ENCODE measurements at regions not wholly inside any gene's neighbourhood (a gene's known extent, or its start where the extent isn't known, plus 50 kb on each side); places are given as distances from the start of the nearest gene placed in this dataset.
A peak's percentile ranks its signal among the peaks of the same experiment; 100 is the strongest.

DNA sequence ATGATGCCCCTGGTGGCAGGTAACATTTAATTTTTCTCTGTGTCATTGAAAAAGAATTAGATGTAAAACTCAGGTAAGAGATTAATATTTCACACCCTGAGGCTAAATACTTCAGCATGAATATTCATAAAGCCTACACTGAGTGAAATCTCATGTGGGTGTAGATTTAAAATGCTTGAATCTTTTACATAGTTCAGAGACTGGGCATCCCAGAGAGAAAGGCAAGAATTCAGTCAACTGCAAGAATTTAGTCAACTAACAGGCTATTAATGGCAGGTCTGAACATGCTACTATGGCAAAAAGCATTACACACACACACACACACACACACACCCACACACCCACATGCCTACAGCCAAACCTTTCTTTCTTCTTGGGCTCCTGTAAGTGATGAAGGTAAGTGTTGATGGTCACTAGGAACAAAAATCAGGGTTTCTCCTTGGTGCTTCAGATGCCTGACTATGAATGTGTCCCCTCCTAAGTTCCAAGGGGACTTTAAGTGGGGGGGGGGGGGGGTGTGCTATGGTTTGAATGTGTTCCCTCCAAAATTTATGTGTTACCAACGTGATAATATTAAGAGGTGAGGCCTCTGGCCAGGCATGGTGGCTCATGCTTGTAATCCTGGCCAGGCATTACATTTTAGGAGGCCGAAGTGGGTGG, 63.7 kb upstream of the PSMD7 start:
- no peak for DNase-seq

DNA sequence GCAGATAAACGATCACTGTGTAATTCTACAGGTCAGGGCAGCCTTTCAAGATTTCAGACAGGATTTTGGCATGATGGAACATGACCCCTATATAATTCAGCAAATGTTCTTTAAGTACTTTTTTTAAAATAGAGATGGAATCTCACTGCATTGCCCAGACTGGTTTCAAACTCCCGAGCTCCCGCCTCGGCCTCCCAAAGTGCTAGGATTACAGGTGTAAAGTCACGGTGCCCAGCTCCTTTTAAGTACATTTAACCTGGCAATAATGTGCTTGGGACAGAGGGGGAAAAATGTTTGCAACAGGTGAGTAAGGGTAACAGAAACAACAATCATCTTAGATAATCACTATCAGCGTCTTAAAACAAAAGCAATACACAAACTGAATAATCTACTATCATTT, 66.5 kb upstream of the PSMD7 start:
- no peak for DNase-seq

DNA sequence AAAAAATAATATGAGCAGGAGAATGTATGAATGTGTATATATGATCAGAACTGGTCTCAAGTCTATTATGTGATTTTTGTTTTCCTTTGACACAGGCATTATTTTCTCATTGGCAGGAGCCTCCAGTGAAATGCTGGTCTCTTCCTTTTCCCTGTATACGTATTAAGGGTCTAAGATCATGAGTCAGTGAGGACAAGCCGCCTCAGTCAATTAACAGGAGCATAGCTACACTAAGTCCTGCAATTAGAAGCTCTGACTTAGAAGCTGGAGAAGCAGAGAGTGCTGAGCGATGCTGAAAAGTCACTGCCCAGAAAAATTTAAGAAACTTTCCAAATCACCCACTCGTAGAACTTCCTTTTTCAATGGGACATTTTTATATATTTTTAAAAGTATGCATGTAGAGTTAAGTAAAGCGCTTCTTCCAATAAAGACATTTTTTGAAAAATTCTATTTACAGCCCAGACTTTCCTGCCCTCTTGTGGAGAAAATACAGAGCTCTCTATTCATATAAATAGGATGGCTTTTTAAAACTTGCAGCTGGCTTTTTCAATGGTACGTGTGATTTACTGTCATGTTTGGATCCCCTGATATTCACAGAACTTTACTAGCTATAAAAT, 70.2 kb upstream of the PSMD7 start:
- DNase-seq, result no peak

DNA sequence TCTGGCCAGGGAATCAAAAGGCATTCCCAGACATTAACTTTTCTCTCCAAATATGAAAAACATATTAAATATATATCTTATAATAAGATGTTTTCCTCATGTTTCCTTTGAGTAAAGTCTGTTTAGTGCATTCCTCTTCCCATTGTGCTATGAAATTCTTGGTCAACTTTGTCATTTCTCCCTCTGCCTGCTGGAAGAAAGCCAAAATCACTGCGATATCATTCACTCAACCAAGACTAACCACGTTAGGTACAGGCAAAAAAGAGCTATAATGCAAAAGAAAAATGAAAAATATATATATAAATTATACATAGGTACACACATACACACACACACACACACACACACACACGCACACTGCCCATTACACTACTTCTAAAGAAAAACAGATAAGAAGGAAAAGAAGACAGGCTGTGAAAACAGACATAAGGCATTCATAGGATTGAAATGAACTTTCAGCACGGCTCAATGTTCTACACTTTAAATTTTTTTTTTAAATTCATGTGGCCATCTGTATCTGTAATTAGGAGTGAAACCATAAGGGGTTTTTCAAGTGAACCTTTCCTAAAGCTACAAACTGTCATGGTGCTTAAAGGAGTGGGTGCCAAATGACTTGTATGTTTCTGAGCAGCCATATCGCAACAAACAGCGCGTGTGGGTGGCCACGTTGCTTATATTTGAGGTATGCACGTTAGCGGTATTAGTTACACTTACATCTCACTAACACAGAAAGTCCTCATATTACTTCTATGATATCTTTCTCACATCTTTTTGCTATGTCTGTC, 71.6 kb upstream of the PSMD7 start:
- no peak for DNase-seq

DNA sequence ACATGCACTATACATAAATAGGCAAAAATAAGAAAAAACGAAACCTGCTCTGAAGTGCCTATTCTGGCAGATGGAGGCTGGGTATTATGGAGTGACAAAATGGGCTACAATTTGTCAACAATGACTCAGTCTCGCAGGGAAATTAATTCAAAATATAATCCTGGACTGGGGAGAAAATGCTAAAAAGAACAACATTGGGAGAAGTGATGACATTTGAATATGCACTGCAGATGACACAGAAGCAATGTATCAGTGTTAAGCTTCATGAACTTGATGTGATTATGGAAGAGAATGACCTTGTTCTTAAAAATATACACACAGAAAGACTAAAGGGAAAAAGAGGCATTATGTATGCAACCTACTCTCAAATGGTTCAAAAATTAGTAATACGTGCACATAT, 74.8 kb upstream of the PSMD7 start:
- no peak for DNase-seq

DNA sequence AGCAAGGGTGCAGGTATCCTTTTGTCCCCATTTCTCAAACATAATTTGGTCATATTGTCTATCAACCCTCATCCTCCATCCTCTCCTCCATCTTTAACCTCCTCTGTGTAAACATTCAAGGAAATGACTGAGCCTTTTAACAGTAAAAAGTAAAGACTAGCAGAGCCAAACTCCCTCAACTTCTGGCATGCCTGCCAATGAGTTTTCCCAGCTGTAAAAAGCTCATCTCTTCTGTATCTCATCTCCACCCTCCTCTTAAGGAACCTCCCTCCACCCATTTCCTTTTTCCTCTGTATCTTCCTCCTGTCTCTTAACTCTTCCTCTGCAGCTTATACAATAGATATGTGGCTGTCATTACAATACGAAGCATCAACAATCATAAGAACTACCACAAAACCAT, 76.9 kb upstream of the PSMD7 start:
- no peak for DNase-seq

DNA sequence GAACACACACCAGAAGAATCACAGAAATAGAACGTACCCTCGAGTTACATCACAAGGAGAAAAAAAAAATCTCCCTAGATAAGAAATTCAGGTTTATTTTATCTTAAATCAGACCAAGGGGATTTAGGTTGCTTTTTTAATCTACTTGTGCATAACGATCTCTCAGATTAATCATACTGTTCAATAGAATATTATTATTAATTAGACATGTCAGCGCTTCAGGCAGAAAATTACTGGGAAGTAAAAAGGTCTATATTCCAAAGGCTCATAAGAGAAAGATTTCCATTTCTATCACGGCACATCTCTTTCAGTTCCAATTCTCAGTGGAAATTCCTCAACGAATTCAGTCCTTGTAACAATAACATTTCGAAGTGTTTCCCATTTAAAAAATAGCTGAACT, 77.7 kb upstream of the PSMD7 start:
- DNase-seq, result no peak

DNA sequence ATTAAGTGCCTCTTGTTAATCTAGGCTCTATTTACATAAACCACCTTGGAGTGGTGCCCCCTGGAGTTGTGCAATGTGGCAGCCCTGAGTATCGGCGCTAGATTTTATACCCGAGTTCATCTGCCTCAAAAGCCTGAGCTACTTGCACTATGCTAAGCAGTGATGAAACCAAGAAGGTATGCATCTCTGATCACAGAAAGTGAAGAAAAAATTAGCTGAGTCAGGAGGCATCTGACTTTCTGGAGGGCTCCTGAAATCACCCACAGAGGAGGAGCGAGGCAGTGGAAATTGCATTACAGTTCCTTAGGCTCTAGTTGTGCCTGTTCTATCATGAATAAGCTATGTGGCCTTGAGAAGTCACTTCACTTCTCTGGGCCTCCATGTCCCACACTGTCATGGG, 80.3 kb upstream of the PSMD7 start:
- peak; percentile 1 for DNase-seq

DNA sequence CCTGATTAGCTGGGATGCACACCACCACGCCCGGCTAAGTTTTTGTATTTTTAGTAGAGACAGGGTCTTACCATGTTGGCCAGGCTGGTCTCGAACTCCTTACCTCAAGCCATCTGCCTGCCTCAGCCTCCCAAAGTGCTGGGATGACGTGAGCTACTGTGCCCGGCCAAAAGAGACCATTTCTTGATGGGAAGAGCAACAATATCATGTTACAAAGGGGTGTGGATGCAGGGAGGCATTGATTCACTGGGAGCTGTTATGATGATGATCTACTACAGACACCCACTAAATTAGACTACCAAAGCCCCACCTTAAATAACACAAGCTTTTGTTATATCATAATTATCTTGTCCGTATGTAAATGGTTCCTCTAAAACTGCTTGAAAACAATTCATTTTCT, 81.4 kb upstream of the PSMD7 start:
- DNase-seq, result no peak

DNA sequence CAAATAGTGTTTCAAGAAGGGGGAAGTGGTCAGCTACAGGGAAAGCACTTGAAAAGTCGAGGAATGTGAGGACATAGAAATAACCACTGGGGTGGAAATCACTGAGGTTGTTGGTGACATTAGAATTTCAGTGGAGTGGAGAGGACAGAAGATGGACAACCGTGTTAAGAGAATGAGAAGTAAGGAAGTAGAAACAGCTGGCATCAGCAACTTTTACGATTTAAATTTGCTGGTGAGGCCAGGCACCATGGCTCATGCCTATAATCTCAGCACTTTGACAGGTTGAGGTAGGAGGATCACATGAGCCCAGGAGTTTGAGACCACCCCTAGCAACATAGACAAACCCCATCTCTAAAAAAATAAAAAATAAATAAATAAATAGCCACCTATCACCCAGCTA, 83.2 kb upstream of the PSMD7 start:
- no peak for DNase-seq

DNA sequence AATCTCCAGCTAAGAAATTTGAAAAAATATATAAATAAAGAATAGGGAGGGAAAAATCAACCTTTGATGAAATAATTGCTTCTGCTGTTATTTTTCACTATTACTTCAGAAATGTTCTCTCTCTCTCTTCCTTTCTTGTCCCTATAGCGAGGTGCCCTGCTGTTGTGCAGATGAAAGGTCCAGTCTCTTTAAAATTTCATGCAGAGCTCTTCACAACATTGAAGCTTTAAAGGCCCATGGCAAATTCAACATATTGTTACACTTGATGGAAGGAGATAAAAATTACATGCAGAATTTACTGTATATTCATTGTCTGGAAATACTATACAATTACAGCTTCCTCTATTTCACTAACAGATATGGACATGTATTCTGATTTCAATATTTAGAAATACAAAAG, 86.4 kb upstream of the PSMD7 start:
- no peak for DNase-seq

DNA sequence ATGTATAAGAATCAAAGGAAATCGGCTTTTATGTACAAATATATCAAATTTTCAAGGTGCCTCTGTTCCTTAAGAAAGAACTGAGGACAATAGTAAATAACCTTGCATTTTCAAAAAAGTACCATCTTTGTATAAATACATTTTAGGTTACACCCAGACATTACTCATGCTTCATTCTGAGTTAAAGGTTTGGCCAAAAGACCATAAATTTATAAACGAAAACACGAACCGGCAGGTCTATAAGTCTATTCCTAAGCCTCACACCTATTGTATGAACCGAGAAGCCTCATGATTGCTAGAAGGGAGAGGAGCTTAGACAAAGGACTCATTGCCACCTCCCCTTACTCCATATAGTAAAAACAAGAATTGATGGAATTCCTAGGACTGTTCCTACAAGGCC, 94.6 kb upstream of the PSMD7 start:
- DNase-seq, result no peak

DNA sequence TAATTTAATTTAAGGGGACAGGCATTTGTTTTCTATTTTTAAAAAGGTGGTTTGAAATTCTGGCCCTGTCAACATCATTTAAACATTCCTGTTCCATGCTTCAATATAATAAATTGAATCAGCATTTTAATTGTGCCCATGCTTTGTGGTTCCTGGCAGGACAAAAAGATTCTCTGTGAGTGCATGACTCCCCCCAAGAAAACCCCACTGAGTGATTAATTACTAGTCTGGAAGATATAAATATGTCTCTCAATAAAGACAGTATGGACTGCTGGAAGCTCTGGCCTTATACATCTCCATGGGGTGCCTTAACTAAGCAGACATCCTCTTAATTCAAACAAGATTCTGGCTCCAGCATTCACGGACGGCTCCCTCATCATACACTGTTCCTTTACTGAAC, 95.0 kb upstream of the PSMD7 start:
- DNase-seq, result no peak

DNA sequence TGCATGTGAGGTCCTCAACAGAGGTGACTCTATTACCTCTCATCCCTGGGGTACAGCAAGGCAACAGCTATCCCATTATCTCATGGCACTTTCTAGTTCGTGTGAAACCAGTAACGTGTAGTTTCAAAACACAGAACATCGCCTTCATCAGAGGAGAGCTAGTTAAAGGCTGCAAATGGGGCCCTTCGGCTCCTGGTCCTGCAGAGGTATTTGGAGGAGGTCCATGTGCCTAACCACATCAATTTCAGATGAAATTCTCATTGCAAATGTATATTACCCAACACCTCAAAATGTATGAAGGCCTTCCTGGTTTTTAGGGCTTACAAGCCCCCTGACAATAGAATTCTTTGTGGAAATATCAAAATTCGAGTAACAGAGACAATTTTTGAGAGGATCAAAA, 95.7 kb upstream of the PSMD7 start:
- DNase-seq, result no peak

DNA sequence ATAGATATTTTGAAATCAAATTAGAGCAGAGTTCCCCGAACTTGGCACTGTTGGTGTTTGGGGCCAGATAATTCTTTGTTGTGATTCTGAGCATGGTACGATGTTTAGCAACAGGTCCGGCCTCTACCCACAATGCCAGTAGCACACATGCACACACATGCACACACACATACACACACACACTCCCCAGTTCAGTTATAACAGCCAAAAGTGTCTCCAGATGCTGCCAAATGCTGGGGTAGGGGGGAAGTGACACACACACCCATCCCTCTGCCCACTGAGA, 96.8 kb upstream of the PSMD7 start:
- no peak for DNase-seq

DNA sequence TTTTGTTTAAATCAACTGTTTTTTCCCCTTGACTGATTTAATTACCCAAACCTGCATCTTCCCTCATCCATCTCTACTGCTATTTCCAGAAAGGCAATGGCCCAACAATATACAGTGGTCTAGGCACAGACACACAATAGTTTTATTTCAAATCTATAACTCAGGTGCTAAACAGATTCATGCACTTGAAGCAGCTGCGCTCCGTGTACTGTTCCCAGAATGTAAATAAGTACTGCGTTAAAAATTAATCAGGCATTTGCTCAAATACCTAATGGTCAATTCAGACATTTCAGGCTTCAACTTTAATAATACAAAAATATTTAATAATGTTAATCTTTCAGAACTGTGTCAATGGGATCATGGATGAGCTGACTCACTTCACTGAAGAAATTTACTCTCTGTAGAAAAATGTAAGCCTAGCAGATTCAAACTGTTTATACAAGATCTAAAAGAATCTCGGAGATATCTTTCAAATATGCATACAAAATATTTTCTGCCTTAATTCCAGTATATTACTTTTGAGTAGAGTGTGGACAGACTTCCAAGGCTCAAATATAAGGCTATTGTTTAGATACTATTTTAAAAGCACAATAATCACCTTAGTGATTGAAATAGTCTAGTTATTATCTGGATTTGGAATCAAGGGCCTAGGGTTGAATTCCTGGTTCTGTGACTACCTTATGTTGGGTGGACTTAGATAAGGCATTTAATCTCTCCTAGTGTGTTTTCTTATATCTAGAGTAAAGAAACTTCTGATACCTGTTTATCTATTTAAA, 97.4 kb upstream of the PSMD7 start:
- DNase-seq, result no peak

DNA sequence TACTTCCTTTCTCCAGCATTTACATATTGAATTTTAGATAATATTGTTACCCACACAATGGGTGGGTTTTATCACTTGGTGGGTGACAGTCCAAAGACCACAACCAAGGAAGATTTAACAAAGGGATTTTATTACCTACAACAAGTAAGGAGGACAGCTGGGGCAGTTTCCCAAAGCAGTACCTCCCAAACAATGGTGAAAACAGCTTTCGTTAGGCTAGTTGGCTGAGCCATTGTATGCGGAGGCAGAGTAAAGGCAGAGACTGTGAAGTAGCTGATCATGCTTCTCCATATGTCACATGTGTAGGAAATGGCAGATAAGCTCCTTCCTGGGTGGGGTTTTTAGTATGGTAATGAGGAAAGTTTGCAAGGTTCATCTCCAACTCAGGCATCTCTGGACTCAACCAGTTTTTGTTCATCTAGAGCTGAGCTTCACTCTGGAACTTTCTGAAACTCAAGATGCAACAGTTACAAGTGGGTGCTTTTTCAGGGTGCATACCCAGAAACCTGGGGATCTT, 104.3 kb upstream of the PSMD7 start:
- DNase-seq, result no peak

DNA sequence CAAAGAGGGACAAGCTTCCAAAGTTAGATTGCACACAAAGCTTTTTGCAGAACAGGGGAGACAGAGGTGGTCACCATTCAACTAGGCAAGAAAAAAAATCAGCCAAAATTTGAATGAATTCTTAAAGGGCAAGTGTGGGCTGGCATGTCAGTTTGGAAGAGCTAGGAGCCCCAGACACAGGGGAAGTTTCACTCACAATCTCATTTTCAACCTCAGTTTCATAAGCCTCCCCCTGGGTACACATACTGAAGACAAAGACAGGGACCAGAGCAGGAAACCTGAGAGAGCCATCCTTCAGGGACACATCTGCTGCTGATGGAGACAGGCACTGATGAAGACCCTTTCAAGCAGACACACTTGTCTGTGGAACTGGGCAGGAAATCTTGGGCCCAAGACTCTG, 106.3 kb upstream of the PSMD7 start:
- no peak for DNase-seq

DNA sequence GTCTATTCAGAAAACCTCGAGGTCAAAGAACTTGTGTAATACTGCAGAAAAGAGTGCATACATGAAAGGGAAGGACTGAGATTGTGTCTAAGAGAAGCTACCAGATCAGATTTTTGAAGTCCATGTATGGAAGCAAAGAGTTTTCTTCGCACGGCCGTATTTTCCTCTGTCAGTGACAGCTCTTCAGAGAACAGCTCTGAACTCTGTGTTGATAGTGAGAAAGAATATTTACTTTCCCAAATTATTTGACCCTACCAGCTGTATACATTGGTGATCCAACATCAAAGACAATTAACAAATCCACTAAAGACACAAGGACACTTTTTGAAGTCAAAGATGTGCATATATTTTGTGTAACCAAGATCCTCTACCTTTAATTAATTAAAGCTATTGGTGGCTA, 107.8 kb upstream of the PSMD7 start:
- no peak for DNase-seq

DNA sequence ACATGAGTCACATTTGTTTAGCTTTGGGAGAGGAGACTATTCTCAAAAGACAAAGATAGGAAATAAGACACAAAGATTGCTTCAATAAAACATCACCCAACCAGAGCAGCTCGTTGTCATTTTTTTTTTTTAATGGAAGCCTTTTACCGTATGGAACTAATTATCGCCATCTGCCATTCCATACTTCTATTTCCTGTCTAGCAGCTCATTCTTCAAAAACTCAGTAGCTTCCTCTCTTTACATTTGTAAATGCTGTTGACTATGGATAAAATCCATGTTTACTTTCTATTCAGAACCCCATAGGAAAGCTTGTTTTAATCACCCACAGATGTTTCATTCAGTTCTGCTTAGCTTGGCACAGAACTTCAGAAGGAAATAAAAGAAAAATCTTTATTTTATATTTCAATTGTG, 110.0 kb upstream of the PSMD7 start:
- DNase-seq, result no peak

DNA sequence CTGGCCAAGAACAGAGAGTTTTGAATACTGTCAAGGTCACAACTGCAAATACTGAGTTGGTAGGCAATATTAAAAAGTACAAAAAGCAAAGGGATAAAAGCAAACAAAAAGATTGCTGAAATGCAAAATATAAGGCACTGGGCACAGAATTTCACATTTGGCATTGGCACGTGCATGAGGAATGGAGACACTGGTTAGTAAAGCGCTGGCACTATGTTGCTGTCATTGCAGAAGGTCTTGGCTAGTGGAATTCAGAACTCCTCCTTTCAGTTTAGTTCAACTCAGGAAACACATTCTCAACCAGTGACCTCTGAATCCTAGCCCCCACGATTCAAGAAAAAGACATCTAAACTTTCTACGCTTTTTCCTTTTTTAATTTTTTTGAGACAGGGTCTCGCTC, 111.8 kb upstream of the PSMD7 start:
- no peak for DNase-seq

DNA sequence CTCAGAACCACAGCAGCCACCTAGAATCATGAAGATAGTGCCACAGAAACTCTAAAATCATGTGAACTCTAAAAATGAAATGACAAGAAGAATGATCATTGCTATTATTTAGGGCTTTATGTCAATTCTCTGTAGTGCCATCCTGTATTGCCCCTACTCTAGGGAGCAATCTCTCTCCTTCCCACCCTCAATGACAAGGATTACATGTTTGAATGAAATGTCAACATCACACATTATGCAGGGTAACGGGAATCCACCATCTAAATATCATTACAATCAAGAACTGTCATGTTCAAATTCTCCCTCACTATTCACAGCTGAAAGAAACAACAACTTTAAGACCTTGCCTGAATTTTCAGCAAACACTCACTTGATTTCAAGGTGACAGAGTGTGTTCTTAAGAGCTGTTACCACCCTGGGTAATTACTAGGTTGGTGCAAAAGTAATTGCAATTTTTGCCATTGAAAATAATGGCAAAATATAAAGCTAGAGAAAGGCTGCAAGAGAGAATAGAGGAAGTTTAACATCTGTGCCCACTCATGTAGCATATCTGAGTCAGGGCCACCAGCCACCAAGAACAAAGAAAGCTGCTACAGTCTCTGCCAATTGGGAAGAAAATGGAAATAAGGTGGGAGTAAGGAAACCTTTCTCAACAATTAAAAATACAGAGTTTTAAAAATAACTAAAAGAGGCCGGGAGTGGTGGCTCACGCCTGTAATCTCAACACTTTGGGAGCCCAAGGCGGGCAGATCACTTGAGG, 112.8 kb upstream of the PSMD7 start:
- no peak for DNase-seq
